PFSK-1 (cell line): ENCODE measurements at regions not wholly inside any gene's neighbourhood (a gene's known extent, or its start where the extent isn't known, plus 50 kb on each side); places are given as distances from the start of the nearest gene placed in this dataset.

Source experiments
- POLR2AphosphoS5 ChIP-seq: IDR thresholded peaks from 2 replicates; pipeline ENCODE4 v1.6.1; 2012; ENCODE audit warnings: low read depth, mild to moderate bottlenecking, control low read depth, low read length, moderate library complexity
- TAF1 ChIP-seq: IDR thresholded peaks from 2 replicates; pipeline ENCODE4 v1.6.1; 2012; ENCODE audit warnings: low read length, control low read depth, borderline replicate concordance; ENCODE audit not compliant: insufficient read depth
- TF ChIP-seq, protein P1 (sequence below), 2 experiments: IDR thresholded peaks; 2 replicates each; pipeline versions ENCODE4 v1.6.1 to v1.8.0; 2011 to 2012; ENCODE audit warnings: low read depth in 2 of 2, low read length in 2 of 2, control low read depth in 1 of 2, inconsistent platforms in 1 of 2, mild to moderate bottlenecking in 1 of 2, moderate library complexity in 1 of 2; ENCODE audit not compliant: insufficient read depth in 1 of 2

DNA sequence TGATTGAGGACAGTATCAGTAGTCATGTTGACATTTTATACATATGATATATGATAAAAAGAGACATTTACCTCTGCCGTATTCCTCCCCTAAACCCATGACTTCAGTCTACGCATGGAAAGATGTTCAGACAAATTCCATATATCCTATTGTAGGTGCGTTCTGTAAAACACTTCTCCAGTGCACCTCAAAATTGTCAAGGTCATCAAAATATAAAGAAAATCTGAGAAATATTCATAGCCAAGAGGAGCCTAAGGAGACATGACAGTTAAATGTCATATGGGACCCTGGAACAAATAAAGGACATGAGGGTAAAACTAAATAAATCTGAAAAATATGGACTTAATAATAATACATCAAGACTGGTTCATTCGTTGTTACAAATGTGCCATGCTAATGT lies 71.5 kb downstream of the CCER1 start:
- TF ChIP-seq, protein P1, sequence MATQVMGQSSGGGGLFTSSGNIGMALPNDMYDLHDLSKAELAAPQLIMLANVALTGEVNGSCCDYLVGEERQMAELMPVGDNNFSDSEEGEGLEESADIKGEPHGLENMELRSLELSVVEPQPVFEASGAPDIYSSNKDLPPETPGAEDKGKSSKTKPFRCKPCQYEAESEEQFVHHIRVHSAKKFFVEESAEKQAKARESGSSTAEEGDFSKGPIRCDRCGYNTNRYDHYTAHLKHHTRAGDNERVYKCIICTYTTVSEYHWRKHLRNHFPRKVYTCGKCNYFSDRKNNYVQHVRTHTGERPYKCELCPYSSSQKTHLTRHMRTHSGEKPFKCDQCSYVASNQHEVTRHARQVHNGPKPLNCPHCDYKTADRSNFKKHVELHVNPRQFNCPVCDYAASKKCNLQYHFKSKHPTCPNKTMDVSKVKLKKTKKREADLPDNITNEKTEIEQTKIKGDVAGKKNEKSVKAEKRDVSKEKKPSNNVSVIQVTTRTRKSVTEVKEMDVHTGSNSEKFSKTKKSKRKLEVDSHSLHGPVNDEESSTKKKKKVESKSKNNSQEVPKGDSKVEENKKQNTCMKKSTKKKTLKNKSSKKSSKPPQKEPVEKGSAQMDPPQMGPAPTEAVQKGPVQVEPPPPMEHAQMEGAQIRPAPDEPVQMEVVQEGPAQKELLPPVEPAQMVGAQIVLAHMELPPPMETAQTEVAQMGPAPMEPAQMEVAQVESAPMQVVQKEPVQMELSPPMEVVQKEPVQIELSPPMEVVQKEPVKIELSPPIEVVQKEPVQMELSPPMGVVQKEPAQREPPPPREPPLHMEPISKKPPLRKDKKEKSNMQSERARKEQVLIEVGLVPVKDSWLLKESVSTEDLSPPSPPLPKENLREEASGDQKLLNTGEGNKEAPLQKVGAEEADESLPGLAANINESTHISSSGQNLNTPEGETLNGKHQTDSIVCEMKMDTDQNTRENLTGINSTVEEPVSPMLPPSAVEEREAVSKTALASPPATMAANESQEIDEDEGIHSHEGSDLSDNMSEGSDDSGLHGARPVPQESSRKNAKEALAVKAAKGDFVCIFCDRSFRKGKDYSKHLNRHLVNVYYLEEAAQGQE (IDR thresholded peaks at IDR 0.05; ENCODE audit: insufficient read depth in 1 of 2, low read depth in 2 of 2, low read length in 2 of 2), result no peak
- TF ChIP-seq POLR2AphosphoS5, result no peak
- no peak for TF ChIP-seq TAF1
